Psoas muscle (tissue), 7 donors: ENCODE measurements at regions not wholly inside any gene's neighbourhood (a gene's known extent, or its start where the extent isn't known, plus 50 kb on each side); places are given as distances from the start of the nearest gene placed in this dataset.

Experiments
- ATAC-seq, 4 donors: fragments of 200-7000 bp; cut with Tn5 transposase; one replicate each; pipeline ENCODE4 v1.9.1; 2020; ENCODE audit warnings: moderate library complexity in 3 of 4, mild to moderate bottlenecking in 2 of 4
- DNase-seq, 2 donors: peaks; one replicate each; pipeline ENCODE4 v3.0.0-alpha.2; 2020
- H3K27ac ChIP-seq: fragments of 200-600 bp; one replicate; pipeline ENCODE4 v1.8.0; 2022
- H3K27me3 ChIP-seq, 3 donors: fragments of 200-600 bp in 1 of 3; one replicate each; pipeline versions ENCODE4 v1.6.1 to v1.8.0; 2013 to 2022; ENCODE audit warnings: low read length in 2 of 3, mild to moderate bottlenecking in 2 of 3, moderate library complexity in 1 of 3; ENCODE audit not compliant: insufficient read depth in 3 of 3
- H3K36me3 ChIP-seq, 2 donors: fragments of 200-600 bp in 1 of 2; one replicate each; pipeline versions ENCODE4 v1.6.1 to v1.8.0; 2013 to 2022; ENCODE audit warnings: low read depth in 1 of 2, mild to moderate bottlenecking in 1 of 2, moderate library complexity in 1 of 2; ENCODE audit not compliant: insufficient read depth in 1 of 2
- H3K4me1 ChIP-seq: fragments of 200-600 bp; one replicate; pipeline ENCODE4 v1.8.0; 2022
- H3K4me3 ChIP-seq: fragments of 200-600 bp; one replicate; pipeline ENCODE4 v1.8.0; 2022; ENCODE audit warnings: mild to moderate bottlenecking
- H3K9me3 ChIP-seq: fragments of 200-600 bp; one replicate; pipeline ENCODE4 v1.8.0; 2022
- WGBS, 3 donors: extraction: QIAGEN DNeasy Blood & Tissue Kit; methylation state at CpG; one replicate each; pipeline versions ENCODE4 v1.1.6 to v1.1.7; 2013; 5-methylcytosine and 5-hydroxymethylcytosine counted together
- intact Hi-C, 2 donors: fragments of 100-400 bp; cut with DNase I; formaldehyde crosslinking; loops; one replicate each; pipeline versions ENCODE4 v1.11.0 to v1.14.2; 2022
- TF ChIP-seq, protein P1 (sequence below): fragments of 200-600 bp; IDR thresholded peaks from one replicate; pipeline ENCODE4 v1.8.0; 2022; ENCODE audit warnings: antibody characterized with exemption
- donor health status: healthy with polysubstance abuse.
- donor health status: DM: no; HTN: no; CAD: no; lungs with moderate emphysema.
- donor health status: Bipolar disorder and iron deficiency.
- donor health status: healthy.
- donor health status: DM: yes; HTN: yes; CAD: no.
- donor health status: DM: no; HTN: no; CAD: no.
- donor health status: DM: yes; HTN: yes; CAD: no.

DNA sequence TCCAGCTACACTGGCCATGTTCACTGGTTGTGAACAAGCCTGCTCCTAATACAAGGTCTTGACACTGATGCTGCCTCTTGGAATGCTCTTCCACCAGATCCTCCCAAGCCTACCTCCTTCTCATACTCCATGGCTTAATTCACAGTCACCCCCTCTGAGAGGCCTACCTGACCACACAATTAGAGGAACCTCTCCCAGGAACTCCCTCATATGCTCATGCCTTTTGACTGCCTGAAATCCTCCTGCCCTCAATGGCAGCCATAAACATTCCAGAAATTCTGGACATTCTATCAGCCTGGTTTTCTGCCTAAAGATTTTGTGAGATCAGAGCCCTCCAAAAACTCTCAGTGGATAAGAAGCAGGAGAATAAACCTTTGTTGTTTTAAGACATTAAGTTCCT, 340.2 kb downstream of the C12orf75 start:
- TF ChIP-seq, protein P1, sequence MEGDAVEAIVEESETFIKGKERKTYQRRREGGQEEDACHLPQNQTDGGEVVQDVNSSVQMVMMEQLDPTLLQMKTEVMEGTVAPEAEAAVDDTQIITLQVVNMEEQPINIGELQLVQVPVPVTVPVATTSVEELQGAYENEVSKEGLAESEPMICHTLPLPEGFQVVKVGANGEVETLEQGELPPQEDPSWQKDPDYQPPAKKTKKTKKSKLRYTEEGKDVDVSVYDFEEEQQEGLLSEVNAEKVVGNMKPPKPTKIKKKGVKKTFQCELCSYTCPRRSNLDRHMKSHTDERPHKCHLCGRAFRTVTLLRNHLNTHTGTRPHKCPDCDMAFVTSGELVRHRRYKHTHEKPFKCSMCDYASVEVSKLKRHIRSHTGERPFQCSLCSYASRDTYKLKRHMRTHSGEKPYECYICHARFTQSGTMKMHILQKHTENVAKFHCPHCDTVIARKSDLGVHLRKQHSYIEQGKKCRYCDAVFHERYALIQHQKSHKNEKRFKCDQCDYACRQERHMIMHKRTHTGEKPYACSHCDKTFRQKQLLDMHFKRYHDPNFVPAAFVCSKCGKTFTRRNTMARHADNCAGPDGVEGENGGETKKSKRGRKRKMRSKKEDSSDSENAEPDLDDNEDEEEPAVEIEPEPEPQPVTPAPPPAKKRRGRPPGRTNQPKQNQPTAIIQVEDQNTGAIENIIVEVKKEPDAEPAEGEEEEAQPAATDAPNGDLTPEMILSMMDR: no peak
- Histone ChIP-seq H3K27ac (no peak overlapping the region), H3K27me3 (no peaks in the 10 kb centered on the region), H3K4me3 (no peak overlapping the region), H3K36me3 (no peaks in the 10 kb centered on the region), H3K4me1 (peaks cover 3% of the 10 kb centered on the region), H3K9me3 (no peaks in the 10 kb centered on the region)
- DNase-seq (no peak), ATAC-seq (no peak)
- intact Hi-C loops: no loop called here

DNA sequence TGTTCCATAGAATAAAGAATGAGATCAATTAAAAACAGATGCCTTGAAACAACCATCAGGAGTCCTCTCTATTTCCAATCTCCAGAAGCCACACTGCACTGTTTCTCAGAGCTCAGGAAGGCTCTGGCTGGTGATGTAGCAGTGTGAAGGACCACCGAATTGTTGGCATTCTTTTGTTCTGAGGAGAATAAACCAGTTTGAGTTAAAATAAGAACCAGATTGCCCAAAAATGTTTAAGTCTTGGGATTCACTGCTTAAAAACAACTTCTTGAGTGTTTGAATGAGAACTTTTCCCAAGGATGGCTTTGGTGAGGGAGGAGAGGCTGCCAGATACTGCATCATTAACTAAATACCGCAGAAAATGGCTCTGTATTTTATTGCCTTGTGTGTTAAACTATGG, 341.2 kb downstream of the C12orf75 start:
- TF ChIP-seq, protein P1: no peak
- H3K36me3 ChIP-seq: no peaks in the 10 kb centered on the region
- no peak overlapping the region for H3K4me3 ChIP-seq
- H3K4me1 ChIP-seq: peaks cover 12% of the 10 kb centered on the region
- WGBS, 3 donors: 32 to 45% (median 39%) methylated on average over 2 of the region's 2 CpGs
- DNase-seq: no peak
- no peak for ATAC-seq
- no peaks in the 10 kb centered on the region for H3K27me3 ChIP-seq
- no peak overlapping the region for H3K27ac ChIP-seq
- intact Hi-C loops: no loop called here
- H3K9me3 ChIP-seq: no peaks in the 10 kb centered on the region

DNA sequence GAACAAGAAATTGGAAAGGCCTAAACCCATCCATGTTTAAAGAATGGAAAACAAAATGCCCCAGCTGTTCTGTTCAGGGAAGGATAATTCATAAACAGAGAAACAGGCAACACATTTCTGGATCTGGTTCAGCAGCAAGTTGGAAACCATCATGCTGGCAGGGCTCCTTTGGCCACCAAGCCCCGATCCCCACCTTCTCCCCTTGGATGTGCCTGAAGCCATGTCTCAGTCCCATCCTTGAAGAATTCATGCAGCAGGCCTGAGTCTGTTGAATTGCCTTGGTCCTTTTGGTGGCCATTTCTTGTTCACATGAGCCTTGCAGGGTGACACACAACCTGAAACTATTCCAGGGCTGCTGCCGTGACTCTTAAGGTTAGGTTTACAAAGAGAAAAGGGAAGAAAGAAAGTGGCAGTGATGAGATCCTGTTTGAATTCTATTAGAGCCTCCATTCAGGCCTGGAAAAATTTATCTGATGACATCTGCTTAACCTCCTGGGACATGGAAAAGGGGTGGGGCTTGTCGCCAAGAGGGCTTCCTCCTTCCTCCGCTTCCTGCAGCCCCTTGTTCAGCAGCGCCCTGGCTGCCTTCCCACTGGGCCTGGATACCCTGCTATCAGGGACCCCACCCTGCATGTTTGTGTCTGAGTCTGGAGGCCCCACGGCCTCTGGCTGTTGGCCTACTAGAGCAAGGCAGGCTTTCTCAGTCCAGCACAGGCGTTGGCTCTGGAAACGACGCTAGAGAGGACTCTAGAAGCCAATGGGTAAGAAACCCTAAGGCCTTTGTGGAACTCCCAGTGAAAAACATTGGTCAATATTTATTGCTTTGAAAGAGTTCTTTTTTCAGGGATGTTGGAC, 341.9 kb downstream of the C12orf75 start:
- Histone ChIP-seq H3K9me3 (no peaks in the 10 kb centered on the region), H3K27me3 (no peaks in the 10 kb centered on the region), H3K4me3 (no peak overlapping the region), H3K27ac (peak overlapping the region; percentile 2), H3K36me3 (no peaks in the 10 kb centered on the region), H3K4me1 (peaks cover 18% of the 10 kb centered on the region)
- DNase-seq (peak; percentile 60 to 85), ATAC-seq (peak in 3 of 4 donors; percentile 15 to 49 (median 42))
- TF ChIP-seq, protein P1: no peak
- intact Hi-C loops: no loop called here
- 38 to 44% (median 40%) methylated on average over 9 of the region's 9 CpGs for WGBS, 3 donors

DNA sequence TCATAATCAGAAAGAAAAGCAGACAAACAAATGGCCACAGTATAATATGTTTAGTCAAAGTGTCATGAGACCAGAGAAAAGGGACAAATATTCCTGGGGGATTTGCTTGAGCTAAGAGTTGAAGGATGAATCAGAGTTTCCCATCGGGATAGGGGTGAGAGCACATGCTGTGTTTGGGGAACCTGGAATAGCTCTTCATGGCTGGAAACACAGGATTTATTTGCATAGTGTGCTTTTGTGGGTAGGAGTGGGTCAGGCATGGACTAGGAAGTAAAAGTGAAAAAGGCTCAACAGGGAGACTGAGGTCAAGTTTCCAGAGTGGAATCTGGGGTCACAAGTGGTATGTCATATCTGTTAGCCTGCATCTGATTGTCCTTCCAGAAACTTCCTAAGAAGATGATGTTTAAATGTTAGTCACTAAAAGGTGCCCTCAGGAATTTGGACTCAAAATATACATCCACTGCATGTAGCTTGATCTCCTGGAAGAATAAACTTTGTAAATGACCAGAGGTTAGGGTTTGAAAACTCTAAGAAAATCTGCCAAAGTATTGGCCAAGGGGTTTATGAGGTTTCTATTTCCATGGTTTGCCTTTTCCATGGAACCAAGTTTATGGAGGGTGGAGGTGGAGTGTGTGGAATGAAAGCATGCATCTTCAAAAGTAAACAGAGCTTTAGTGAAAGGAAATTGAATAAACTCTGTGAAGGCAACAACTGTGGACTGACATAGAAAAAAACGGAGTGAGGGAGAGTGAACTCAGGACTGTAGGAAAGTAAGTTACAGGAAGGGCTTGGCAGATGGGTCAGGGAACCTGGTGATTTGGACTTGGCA, 344.6 kb downstream of the C12orf75 start:
- H3K4me3 ChIP-seq: no peak overlapping the region
- H3K9me3 ChIP-seq: no peaks in the 10 kb centered on the region
- TF ChIP-seq, protein P1: no peak
- DNase-seq: no peak
- 56 to 78% (median 75%) methylated on average over 2 of the region's 2 CpGs for WGBS, 3 donors
- H3K36me3 ChIP-seq: no peaks in the 10 kb centered on the region
- ATAC-seq: no peak
- no peaks in the 10 kb centered on the region for H3K27me3 ChIP-seq
- no peak overlapping the region for H3K27ac ChIP-seq
- intact Hi-C loops: no loop called here
- peaks cover 21% of the 10 kb centered on the region for H3K4me1 ChIP-seq
